ENCODE measurements at regions not wholly inside any gene's neighbourhood (a gene's known extent, or its start where the extent isn't known, plus 50 kb on each side); places are given as distances from the start of the nearest gene placed in this dataset.
"Not testable (repeated sequence)": the region's sequence is repeated elsewhere in the genome, so short reads cannot be mapped to it uniquely, and the experiment has no call there.

- no peak for DNase-seq
Measured at GRCh38 chr4:57854748-57855147, 744.6 kb upstream of the IGFBP7 start.

GRCh38 chr4:57850141-57850540 is 740.0 kb upstream of the IGFBP7 start:
- DNase-seq: no peak

GRCh38 chr4:57832083-57832482 is 721.9 kb upstream of the IGFBP7 start:
- no peak for DNase-seq

- DNase-seq: no peak
Measured at GRCh38 chr4:57789666-57790065, 679.5 kb upstream of the IGFBP7 start.

GRCh38 chr4:57777876-57778275 is 667.7 kb upstream of the IGFBP7 start:
- DNase-seq: no peak

GRCh38 chr4:57774681-57775080 is 664.5 kb upstream of the IGFBP7 start:
- DNase-seq: no peak

- DNase-seq: no peak
Measured at GRCh38 chr4:57774171-57774570, 664.0 kb upstream of the IGFBP7 start.

- no peak for DNase-seq
Measured at GRCh38 chr4:57766341-57766740, 656.2 kb upstream of the IGFBP7 start.

- DNase-seq: no peak
Measured at GRCh38 chr4:57764856-57765255, 654.7 kb upstream of the IGFBP7 start.

GRCh38 chr4:57763070-57763469 is 652.9 kb upstream of the IGFBP7 start:
- no peak for DNase-seq

GRCh38 chr4:57740625-57741190 is 630.5 kb upstream of the IGFBP7 start:
- no peak for DNase-seq

GRCh38 chr4:57736781-57737180 is 626.6 kb upstream of the IGFBP7 start:
- DNase-seq: no peak

- DNase-seq: no peak
Measured at GRCh38 chr4:57734104-57734670, 624.0 kb upstream of the IGFBP7 start.

GRCh38 chr4:57729775-57730570 is 619.8 kb upstream of the IGFBP7 start:
- not testable (repeated sequence) for DNase-seq

GRCh38 chr4:57726154-57726553 is 616.0 kb upstream of the IGFBP7 start:
- DNase-seq: no peak

GRCh38 chr4:57719456-57719855 is 609.3 kb upstream of the IGFBP7 start:
- no peak for DNase-seq

GRCh38 chr4:57714313-57714712 is 604.1 kb upstream of the IGFBP7 start:
- DNase-seq: not testable (repeated sequence)

GRCh38 chr4:57710053-57710452 is 599.9 kb upstream of the IGFBP7 start:
- DNase-seq: no peak

- DNase-seq: no peak
Measured at GRCh38 chr4:57691370-57691769, 581.2 kb upstream of the IGFBP7 start.

- no peak for DNase-seq
Measured at GRCh38 chr4:57689693-57690205, 579.6 kb upstream of the IGFBP7 start.

- DNase-seq: no peak
Measured at GRCh38 chr4:57682275-57682674, 572.1 kb upstream of the IGFBP7 start.

- DNase-seq: no peak
Measured at GRCh38 chr4:57679969-57680368, 569.8 kb upstream of the IGFBP7 start.

GRCh38 chr4:57676394-57676793 is 566.2 kb upstream of the IGFBP7 start:
- DNase-seq: no peak
